GM12864 (cell line): ENCODE measurements at regions not wholly inside any gene's neighbourhood (a gene's known extent, or its start where the extent isn't known, plus 50 kb on each side); places are given as distances from the start of the nearest gene placed in this dataset.

Experiments
- DNase-seq: peaks from one replicate; pipeline ENCODE4 v3.0.0-alpha.2; 2011; ENCODE audit warnings: low read depth
- H3K4me3 ChIP-seq: 2 replicates; pipeline ENCODE4 v1.5.1; 2011; ENCODE audit warnings: mild to moderate bottlenecking, low read depth, low read length, control low read depth
- CTCF ChIP-seq: IDR thresholded peaks from 2 replicates; pipeline ENCODE4 v1.5.1; 2011; ENCODE audit warnings: low read depth, mild to moderate bottlenecking, moderate library complexity, low read length, control low read depth, inconsistent platforms; ENCODE audit errors: missing control alignments

GRCh38 chr9:82188817-82189216 lies 200.2 kb downstream of the SPATA31D1 start:
- no peak for DNase-seq
- no peak for TF ChIP-seq CTCF
- H3K4me3 ChIP-seq = no peak overlapping the region

- H3K4me3 ChIP-seq = no peak overlapping the region
- no peak for DNase-seq
- TF ChIP-seq CTCF = no peak
Observed at GRCh38 chr9:82191082-82191770, 202.7 kb downstream of the SPATA31D1 start.

- DNase-seq = no peak
- no peak for TF ChIP-seq CTCF
- no peak overlapping the region for H3K4me3 ChIP-seq
Observed at GRCh38 chr9:82192211-82192610, 203.6 kb downstream of the SPATA31D1 start.

- H3K4me3 ChIP-seq = no peak overlapping the region
- TF ChIP-seq CTCF = no peak
- DNase-seq = no peak
Observed at GRCh38 chr9:82196622-82197441, 208.3 kb downstream of the SPATA31D1 start.

GRCh38 chr9:82201196-82201595 lies 212.6 kb downstream of the SPATA31D1 start:
- no peak for TF ChIP-seq CTCF
- DNase-seq = no peak
- H3K4me3 ChIP-seq = no peak overlapping the region

GRCh38 chr9:82202808-82203207 lies 214.2 kb downstream of the SPATA31D1 start:
- no peak for DNase-seq
- no peak for TF ChIP-seq CTCF
- no peak overlapping the region for H3K4me3 ChIP-seq

- no peak for TF ChIP-seq CTCF
- H3K4me3 ChIP-seq = no peak overlapping the region
- DNase-seq = no peak
Observed at GRCh38 chr9:82206490-82206889, 217.9 kb downstream of the SPATA31D1 start.
